DOHH2 (cell line): ENCODE measurements at regions not wholly inside any gene's neighbourhood (a gene's known extent, or its start where the extent isn't known, plus 50 kb on each side); places are given as distances from the start of the nearest gene placed in this dataset.

Source experiments
- H3F3A ChIP-seq: fragments of 200-600 bp; sonication (generic), shearing (Covaris generic); 2 replicates; pipeline ENCODE4 v1.6.0; 2016; ENCODE audit warnings: antibody characterized with exemption, mild to moderate bottlenecking; ENCODE audit not compliant: control insufficient read depth, insufficient read depth
- H3K27ac ChIP-seq: fragments of 200-600 bp; sonication (generic); 2 replicates; pipeline ENCODE4 v1.5.1; 2014; ENCODE audit warnings: low read depth, mild to moderate bottlenecking, low read length, moderate library complexity
- H3K27me3 ChIP-seq: fragments of 200-600 bp; sonication (generic); 2 replicates; pipeline ENCODE4 v1.6.1; 2014; ENCODE audit warnings: mild to moderate bottlenecking, low read length, mixed read lengths; ENCODE audit not compliant: control insufficient read depth
- H3K36me3 ChIP-seq: fragments of 200-600 bp; sonication (generic); 2 replicates; pipeline ENCODE4 v1.6.1; 2014; ENCODE audit warnings: mild to moderate bottlenecking, low read length, moderate library complexity, mixed read lengths; ENCODE audit not compliant: control insufficient read depth
- H3K4me1 ChIP-seq: fragments of 200-600 bp; sonication (generic); 2 replicates; pipeline ENCODE4 v1.6.1; 2014; ENCODE audit warnings: mild to moderate bottlenecking, low read length, mixed read lengths; ENCODE audit not compliant: control insufficient read depth
- H3K4me2 ChIP-seq: fragments of 200-600 bp; sonication (generic); 2 replicates; pipeline ENCODE4 v1.6.0; 2014; ENCODE audit warnings: mild to moderate bottlenecking, low read length, moderate library complexity
- H3K4me3 ChIP-seq: fragments of 200-600 bp; sonication (generic); 2 replicates; pipeline ENCODE4 v1.5.1; 2014; ENCODE audit warnings: mild to moderate bottlenecking, low read length, mixed read lengths
- H3K79me2 ChIP-seq: fragments of 200-600 bp; sonication (generic); 2 replicates; pipeline ENCODE4 v1.6.1; 2014; ENCODE audit warnings: mild to moderate bottlenecking, low read length, mixed read lengths; ENCODE audit not compliant: control insufficient read depth
- H3K9me2 ChIP-seq: fragments of 200-600 bp; sonication (generic); replicated peaks from 2 replicates; pipeline ENCODE4 v1.6.1; 2014; ENCODE audit warnings: mild to moderate bottlenecking, low read length, mixed read lengths; ENCODE audit not compliant: control insufficient read depth
- H3K9me3 ChIP-seq: fragments of 200-600 bp; sonication (generic); 2 replicates; pipeline ENCODE4 v1.6.1; 2014; ENCODE audit warnings: antibody characterized with exemption, low read length, mixed read lengths; ENCODE audit not compliant: control insufficient read depth, insufficient read depth
- H4K20me1 ChIP-seq: fragments of 200-600 bp; sonication (generic); 2 replicates; pipeline ENCODE4 v1.6.0; 2014; ENCODE audit warnings: low read depth, mild to moderate bottlenecking, antibody characterized with exemption, low read length, moderate library complexity; ENCODE audit not compliant: control insufficient read depth, insufficient read depth
- EZH2phosphoT487 ChIP-seq: fragments of 200-600 bp; sonication (generic); IDR thresholded peaks from 2 replicates; pipeline ENCODE4 v1.6.1; 2017; ENCODE audit warnings: borderline replicate concordance, mild to moderate bottlenecking, antibody characterized with exemption, low read length, moderate library complexity, mixed read lengths
- TF ChIP-seq, protein P1 (sequence below): fragments of 200-600 bp; sonication (generic); IDR thresholded peaks from one replicate; pipeline ENCODE4 v1.5.1; 2014; ENCODE audit warnings: antibody characterized with exemption, mild to moderate bottlenecking, low read depth, low read length; ENCODE audit not compliant: poor library complexity, severe bottlenecking

DNA sequence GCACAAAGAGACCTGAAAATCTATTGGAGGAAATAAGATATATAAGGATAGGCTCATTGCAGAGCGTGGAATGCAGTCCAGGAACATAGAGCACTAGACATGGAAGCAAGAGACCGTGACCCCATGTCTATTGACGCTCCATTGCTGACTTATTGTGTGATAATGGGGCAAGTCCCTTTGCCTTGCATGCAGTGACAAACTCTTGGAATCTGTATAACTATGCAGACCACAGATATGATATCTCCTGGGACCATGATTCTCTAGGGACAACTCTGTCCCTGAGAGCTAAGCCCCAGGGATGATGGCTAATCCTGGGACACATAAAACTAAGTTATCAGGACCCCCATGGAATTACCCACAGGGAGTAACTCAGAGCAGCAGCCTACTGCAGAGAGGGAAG is 73.1 kb upstream of the PRDX6 start:
- Histone ChIP-seq H3K27me3 (no peaks in the 10 kb centered on the region), H3K9me3 (no peaks in the 10 kb centered on the region), H3K4me2 (no peak overlapping the region), H4K20me1 (no peaks in the 10 kb centered on the region), H3K9me2 (no peaks in the 10 kb centered on the region), H3F3A (peaks cover 5% of the 10 kb centered on the region), H3K4me3 (no peak overlapping the region), H3K27ac (no peak overlapping the region), H3K4me1 (peaks cover 61% of the 10 kb centered on the region), H3K79me2 (peaks cover 7% of the 10 kb centered on the region; the same call in 1 of the 2 replicates), H3K36me3 (peaks cover 5% of the 10 kb centered on the region; the same call in 1 of the 2 replicates)
- no peak for TF ChIP-seq EZH2phosphoT487
- TF ChIP-seq, protein P1, sequence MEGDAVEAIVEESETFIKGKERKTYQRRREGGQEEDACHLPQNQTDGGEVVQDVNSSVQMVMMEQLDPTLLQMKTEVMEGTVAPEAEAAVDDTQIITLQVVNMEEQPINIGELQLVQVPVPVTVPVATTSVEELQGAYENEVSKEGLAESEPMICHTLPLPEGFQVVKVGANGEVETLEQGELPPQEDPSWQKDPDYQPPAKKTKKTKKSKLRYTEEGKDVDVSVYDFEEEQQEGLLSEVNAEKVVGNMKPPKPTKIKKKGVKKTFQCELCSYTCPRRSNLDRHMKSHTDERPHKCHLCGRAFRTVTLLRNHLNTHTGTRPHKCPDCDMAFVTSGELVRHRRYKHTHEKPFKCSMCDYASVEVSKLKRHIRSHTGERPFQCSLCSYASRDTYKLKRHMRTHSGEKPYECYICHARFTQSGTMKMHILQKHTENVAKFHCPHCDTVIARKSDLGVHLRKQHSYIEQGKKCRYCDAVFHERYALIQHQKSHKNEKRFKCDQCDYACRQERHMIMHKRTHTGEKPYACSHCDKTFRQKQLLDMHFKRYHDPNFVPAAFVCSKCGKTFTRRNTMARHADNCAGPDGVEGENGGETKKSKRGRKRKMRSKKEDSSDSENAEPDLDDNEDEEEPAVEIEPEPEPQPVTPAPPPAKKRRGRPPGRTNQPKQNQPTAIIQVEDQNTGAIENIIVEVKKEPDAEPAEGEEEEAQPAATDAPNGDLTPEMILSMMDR = no peak

DNA sequence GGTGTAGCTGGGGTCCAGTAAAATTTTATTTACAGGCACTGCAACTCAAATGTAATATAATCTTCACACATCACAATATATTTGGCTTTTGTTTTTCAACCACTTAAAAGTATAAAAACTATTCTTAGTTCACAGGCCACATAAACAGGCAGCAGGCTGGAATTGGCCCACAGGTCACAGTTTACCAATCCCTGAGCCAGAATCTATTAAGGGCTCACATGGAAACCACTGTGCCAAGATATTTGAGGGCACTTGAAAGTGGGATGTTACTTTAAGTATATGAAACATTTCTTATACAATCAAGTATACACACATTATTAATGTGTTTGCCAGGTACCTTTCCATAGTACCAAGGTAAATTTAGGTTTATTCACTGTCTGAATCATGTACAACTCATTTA is 71.9 kb upstream of the PRDX6 start:
- Histone ChIP-seq H3K9me3 (no peaks in the 10 kb centered on the region), H3K9me2 (no peaks in the 10 kb centered on the region), H3K4me1 (peaks cover 74% of the 10 kb centered on the region), H3K36me3 (peaks cover 5% of the 10 kb centered on the region; the same call in 1 of the 2 replicates), H4K20me1 (no peaks in the 10 kb centered on the region), H3F3A (peaks cover 17% of the 10 kb centered on the region), H3K79me2 (peaks cover 7% of the 10 kb centered on the region; the same call in 1 of the 2 replicates), H3K27me3 (no peaks in the 10 kb centered on the region), H3K4me3 (no peak overlapping the region), H3K27ac (no peak overlapping the region), H3K4me2 (no peak overlapping the region)
- TF ChIP-seq, protein P1 = no peak
- TF ChIP-seq EZH2phosphoT487 = no peak

DNA sequence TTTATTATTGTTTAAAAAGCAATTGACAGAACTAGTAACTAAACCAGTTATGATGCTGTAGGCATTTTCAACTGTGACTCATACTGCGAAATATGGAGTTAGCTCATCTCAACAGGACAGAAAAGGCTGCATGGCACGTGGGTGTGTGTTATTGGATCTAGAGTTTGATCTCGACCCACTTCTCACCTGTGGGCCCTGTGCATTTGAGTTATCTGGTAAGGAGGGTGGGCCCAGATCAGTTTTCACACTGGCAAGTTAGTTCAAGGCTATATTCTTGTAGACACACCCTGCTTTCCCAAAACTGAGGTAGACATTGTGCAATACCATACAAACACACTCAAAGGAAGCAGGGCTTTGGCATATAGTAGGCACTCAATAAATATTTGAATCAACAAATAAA is 71.3 kb upstream of the PRDX6 start:
- Histone ChIP-seq H3K9me2 (no peaks in the 10 kb centered on the region), H3K4me2 (no peak overlapping the region), H3K9me3 (no peaks in the 10 kb centered on the region), H3K4me1 (peaks cover 79% of the 10 kb centered on the region), H3K27me3 (no peaks in the 10 kb centered on the region), H3F3A (peaks cover 23% of the 10 kb centered on the region), H3K4me3 (no peak overlapping the region), H3K36me3 (peaks cover 5% of the 10 kb centered on the region; the same call in 1 of the 2 replicates), H4K20me1 (no peaks in the 10 kb centered on the region), H3K27ac (no peak overlapping the region), H3K79me2 (peaks cover 7% of the 10 kb centered on the region; the same call in 1 of the 2 replicates)
- no peak for TF ChIP-seq EZH2phosphoT487
- TF ChIP-seq, protein P1 = no peak
